Activated CD4-positive, alpha-beta T cell treated with anti-CD3 and anti-CD28 coated beads, Interleukin-2, Interleukin-6, amounts not matched to agents 100 ng/mL and 50 ng/mL, durations not matched to agents 16 hours and 8 hours (primary cell): ENCODE measurements at regions not wholly inside any gene's neighbourhood (a gene's known extent, or its start where the extent isn't known, plus 50 kb on each side); places are given as distances from the start of the nearest gene placed in this dataset.

Experiments used
- DNase-seq: peaks from one replicate; pipeline ENCODE4 v3.0.0-alpha.2; 2020

GRCh38 chr11:69366591-69366990 lies 72.6 kb downstream of the MYEOV start:
- no peak for DNase-seq

DNA sequence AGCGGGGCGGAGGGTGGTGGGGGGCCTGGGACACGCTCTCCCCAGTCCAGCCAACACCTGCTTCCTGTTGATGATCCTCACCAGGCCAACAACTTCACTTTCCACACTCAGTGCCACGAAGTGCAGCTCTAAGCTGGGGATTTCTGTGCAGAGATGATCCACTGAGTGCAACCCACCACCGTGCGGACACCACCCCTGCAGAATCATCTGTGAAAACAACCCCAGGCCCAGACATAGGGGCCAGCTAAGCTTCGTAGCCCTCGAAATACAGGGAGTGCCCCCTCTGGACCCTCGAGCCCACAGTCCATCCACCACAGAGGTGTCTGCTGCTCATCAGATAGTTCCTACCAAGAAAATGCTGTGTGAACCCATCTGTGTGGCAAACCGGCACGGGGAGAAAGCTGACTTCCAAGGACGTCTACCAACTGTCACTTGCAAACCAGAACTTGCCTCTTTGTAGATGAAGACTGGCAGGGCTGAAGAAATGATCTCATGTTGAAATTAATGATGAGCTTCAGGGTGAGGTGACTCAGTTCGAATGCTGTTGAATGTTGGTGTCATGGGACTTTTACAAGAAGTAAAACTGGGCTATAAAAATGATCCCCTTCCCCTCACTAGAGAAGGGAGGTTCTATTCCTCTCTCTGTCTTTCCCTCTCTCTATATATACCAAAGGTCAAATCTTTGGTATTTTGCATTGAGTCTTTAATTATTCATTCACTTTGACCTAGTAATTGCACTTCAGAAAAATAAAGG lies 73.4 kb downstream of the MYEOV start:
- no peak for DNase-seq

DNA sequence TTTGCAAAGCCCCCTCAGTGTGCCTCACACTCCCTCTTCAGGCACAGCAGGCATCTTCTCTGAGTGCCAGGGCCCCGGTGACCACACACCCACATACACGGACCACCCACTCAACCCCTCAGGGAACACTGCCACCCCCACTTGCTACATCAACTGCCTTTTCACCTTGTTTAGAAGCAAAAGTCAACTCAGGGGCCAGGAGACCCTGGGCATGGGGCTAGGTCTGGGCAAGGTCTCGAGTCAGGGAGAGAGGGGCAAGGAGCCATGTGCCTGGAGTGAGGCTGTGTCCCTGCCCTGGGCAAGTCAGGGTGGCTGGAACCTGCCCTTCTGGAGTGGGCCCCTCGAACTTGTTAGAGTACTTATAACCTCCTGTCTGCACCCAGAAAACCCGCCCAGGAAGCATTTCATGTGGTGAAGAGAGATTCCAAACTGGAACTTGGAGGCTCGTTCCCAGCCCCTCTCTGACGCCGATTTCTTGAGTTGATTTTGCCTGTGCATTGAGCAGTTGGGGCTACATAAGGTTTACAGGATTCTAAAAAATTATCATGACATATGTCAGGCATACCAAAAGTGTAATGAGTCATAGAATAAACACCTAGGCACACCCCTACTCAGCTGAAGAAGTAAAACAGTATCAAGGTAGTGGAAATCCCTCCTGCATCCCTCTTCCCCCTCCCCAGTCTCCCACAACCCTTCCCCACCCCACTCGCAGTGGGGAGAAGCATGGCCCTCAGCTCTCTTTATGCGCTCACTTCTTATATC lies 74.3 kb downstream of the MYEOV start:
- no peak for DNase-seq

- no peak for DNase-seq
Measured at GRCh38 chr11:69369210-69369825, 75.4 kb downstream of the MYEOV start.

DNA sequence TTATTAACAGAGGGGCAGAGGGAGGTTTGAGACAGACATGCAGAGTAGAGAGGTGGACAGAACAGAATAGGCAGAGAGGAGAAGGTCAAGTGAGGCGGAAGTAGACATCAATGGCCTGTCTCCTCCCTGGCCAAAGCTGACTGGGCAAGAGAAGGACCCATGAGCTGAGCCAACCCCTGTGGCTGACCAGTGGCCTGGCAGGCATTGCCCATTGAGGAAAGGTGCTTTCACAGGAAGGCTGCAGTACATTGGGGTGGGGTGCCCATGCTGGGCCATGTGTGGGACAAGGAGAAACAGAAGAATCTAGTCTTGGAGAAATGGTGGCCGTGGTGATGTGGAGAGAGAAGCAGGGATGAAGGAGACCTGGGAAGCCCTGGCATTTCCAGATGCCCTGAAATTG lies 76.0 kb downstream of the MYEOV start:
- no peak for DNase-seq

GRCh38 chr11:69370984-69371709 lies 77.2 kb downstream of the MYEOV start:
- no peak for DNase-seq

DNA sequence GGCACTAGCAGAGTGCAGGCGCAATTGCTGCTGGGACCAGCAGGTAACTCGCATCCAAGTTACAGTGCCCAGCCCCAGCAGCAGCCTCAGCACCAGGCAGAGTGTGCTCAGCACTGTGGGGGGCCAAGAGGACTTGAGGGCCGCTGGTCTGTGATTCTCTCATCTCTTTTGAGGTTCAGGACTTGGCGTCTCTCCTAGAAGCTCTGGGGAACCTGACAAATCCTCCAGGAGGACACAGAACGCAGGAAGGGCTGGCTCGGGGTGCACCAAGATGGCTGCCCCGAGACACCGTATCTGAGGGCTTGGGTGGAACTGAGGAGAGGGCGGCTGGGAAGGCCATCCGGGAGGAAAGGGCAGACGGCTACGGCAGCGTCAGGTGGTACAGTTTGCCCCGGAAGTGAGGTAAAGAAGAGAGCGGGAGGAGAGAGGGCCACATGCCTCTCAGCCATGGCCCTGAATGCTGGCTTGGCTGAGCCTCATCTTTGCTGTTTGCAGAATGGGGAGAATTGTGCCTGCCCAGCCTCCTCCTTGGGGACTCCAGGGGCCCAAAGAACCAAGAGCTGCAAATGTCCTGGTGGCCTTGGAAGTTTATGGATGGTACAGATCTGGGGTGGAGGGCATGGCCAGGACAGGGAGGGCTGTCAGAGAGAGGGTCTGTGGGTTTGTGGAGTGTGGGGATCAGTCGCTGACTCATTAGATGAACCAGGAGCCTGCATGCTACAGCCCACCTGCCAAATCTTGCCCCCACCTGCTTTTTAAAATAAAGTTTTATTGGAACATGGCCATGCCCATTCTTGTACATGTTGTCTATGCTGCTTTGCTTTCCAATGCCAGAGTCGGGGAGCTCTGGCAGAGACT lies 78.0 kb downstream of the MYEOV start:
- no peak for DNase-seq

DNA sequence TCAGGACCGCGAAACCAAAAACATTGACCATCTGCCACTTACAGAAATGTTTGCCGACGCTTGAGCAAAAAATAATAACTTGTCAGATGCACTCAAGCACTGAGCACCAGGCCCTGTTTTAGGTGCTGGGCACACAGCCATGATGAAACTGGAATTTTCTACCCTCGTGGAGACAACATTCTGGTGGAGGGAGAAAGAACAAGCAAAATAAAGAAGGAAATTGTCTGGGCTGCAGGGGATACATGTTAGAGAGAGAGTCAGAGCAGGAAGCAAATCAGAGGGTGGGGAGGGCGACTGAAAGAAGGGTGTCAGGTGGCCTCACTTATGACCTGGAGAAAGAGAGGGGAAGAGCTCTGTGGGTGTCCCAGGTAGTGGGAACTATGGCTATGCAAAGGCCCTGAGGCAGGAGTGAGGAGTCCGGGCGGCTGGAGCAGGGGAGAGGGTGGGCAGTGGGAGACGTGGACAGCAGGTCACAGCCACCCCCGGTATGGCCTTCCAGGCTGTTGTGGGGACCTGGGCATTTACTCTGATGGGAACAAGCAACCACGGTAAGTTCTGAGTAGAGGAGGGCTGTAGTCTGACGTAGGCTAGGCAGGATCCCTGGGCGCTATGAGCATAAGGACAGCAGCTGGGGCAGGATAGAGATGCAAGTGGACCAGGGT lies 78.8 kb downstream of the MYEOV start:
- DNase-seq, result no peak

DNA sequence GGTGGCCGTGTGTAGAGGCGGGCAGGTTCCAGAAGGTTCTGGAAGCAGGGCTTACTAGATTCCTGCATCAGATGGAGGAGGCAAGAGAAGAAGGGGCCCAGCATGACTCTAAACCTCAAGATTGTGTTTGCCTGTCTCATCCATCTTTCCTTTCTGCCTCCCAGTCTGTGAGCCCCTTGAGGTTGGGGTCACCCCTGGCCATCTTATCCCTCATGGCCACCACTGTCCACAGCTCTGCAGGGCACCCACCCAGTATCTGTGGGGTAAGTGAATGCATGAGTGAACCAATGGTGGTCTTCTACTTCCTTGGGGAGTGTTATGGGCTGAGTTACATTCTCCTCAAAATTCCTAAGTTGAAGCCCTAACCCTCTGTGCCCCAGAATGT lies 79.3 kb downstream of the MYEOV start:
- DNase-seq, result no peak

DNA sequence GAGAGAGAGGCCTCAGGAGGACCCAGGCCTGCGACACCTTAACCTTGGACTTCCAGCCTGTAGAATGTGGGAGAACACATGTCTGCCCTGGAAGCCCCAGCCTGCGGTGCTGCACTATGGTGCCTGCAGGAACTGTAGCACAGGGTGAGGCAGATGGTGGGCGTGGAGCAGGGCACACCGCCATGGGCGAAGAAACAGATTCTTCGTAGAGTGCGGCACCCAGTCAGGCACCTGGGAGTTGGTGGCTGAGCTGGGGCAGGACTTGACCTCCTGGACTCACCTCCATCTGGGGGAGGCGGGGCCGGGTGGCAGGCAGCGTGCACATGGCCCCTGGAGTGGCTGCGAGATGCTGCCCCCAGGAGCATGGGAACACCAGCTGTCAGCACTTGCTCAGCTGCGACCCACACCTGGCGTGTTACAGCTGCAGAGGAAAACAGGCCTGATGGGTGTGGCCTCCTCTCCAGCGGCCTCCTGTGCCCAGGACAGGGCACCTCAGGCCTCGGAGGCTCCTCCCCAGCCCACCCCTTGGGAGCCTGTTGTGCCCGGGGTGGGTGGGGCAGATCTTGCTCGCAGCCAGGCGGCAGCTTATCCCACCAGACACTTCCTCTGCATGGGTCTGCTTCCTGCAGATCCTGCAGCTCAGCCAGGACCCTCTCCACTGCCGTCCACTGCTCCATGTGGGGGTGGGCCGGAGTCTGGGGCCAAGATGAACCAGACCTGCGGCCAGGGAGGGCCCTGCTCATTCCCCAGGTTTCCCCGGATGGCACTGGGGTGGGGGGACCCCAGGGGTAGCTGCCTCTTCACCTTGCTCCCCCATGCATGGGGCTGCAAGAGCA lies 80.4 kb downstream of the MYEOV start:
- DNase-seq, result no peak

- DNase-seq, result no peak
Measured at GRCh38 chr11:69374946-69375310, 81.0 kb downstream of the MYEOV start.

DNA sequence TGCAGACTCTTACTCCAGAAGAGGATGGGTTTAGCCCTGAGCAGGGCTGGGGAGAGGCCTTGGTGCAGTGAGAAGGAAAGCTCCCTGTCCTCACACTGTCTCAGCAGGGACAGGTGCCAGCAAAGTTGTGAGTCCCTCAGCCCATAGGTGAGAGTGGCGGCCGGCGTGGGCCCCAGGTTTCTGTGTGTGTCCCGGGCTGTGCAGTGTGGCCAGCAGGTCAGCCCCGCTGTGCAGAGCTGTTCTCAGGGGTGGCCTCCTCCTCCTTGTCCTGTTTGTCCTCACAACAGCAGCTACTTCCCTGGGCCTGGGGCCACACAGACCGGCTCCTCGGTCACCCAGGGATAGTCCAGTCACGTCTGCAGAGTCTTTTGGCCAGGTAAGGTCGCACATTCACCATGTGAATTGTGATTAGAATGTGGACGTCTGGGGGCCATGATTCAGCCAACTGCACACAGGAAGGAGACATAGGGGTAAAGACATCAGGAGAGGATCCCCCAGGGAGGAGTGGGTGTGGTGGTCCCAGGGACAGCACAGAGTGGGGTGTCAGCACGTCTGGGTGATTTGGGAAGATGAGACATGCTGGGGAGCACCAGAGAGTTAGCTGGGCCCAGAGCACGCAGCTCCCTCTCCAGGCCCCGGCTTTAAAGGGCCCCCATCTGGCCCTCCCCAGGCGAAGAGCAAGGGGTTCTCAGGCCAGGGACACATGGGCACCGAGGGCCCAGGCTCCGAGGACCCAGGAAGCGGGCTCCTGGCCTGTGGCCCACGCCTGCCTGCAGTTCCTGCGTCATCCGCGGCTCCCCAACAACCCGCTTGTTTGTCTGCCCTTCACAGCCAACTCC lies 81.6 kb downstream of the MYEOV start:
- DNase-seq, result no peak

- no peak for DNase-seq
Measured at GRCh38 chr11:69376155-69377028, 82.4 kb downstream of the MYEOV start.

GRCh38 chr11:69377029-69377952 lies 83.3 kb downstream of the MYEOV start:
- DNase-seq, result no peak

DNA sequence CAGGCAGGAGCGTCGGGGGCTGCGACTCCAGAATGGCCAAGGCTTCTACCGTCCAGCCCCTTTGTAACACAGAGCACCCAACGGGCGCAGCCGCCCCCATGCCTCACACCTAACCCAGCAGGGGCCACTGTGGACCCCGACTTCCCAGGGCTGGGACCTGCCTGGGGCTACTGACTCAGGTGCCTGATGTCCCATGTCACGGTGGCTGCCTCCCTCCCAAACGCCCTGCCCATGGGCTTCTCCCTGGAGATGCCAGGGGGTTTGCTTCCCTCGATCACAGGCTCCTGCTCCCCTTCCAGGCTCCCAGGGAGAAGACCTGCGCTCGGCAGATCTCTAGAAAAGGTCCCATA lies 84.0 kb downstream of the MYEOV start:
- DNase-seq, result no peak

GRCh38 chr11:69378303-69379141 lies 84.6 kb downstream of the MYEOV start:
- no peak for DNase-seq

GRCh38 chr11:69380451-69380901 lies 86.5 kb downstream of the MYEOV start:
- no peak for DNase-seq
